ENCODE measurements at regions not wholly inside any gene's neighbourhood (a gene's known extent, or its start where the extent isn't known, plus 50 kb on each side); places are given as distances from the start of the nearest gene placed in this dataset.

DNA sequence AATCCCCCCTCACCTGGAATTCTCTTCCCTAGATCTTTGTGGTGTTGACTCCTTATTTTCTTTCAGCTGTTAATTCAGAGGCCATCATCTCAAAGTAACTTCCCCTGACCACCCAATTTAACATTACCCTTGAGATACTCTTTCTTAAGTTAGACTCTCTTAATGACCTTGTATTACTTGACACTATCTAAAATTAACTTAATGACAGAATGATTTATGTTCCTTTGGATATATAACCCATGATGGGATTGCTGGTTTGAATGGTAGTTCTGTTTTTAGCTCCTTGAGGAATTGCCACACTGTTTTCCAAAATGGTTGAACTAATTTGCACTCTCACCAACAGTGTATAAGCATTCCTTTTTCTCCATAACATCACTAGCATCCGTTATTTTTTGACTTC, 298.0 kb downstream of the NNT start (continued):
- no peak for TF ChIP-seq NKRF (IDR thresholded peaks at IDR 0.05; ENCODE audit: borderline replicate concordance)
- no peak for TF ChIP-seq ARID3A (IDR thresholded peaks at IDR 0.05; ENCODE audit: borderline replicate concordance, low read depth, low read length)
- no peak for TF ChIP-seq E2F8 (IDR thresholded peaks at IDR 0.05; ENCODE audit: low read depth, partially characterized antibody)
- TF ChIP-seq CBX8 (IDR thresholded peaks at IDR 0.05; ENCODE audit: borderline replicate concordance, extremely low read depth, low read depth, low read length, poor library complexity, severe bottlenecking): no peak
- no peak for TF ChIP-seq NCOA2 (IDR thresholded peaks at IDR 0.05; ENCODE audit: partially characterized antibody in 2 of 2)
- no peak for TF ChIP-seq MAZ (CRISPR knock-in tag; conservative IDR thresholded peaks at IDR 0.05 in 1 of 2, IDR thresholded peaks at IDR 0.05 in 1 of 2)
- no peak for TF ChIP-seq MEIS2 (IDR thresholded peaks at IDR 0.05; ENCODE audit: partially characterized antibody)
- TF ChIP-seq CBX2 (IDR thresholded peaks at IDR 0.05; ENCODE audit: insufficient read depth, low read length, poor library complexity, severe bottlenecking): no peak
- no peak for TF ChIP-seq YY1 (IDR thresholded peaks at IDR 0.05; ENCODE audit: borderline replicate concordance in 1 of 3, control insufficient read depth in 1 of 3, extremely low read depth in 1 of 3, insufficient read depth in 3 of 3, insufficient read length in 1 of 3, insufficient replicate concordance in 2 of 3, low read depth in 1 of 3, low read length in 2 of 3)
